ENCODE measurements at regions not wholly inside any gene's neighbourhood (a gene's known extent, or its start where the extent isn't known, plus 50 kb on each side); places are given as distances from the start of the nearest gene placed in this dataset.

GRCh38 chr14:84850595-84850994, 679.3 kb upstream of the FLRT2 start:
- Histone ChIP-seq H3K4me3 (ENCODE audit: low read depth in 2 of 2, low read length in 2 of 2) (no peak overlapping the region), H3K27ac (ENCODE audit: low read length) (no peak overlapping the region), H3K27me3 (ENCODE audit: control insufficient read depth, insufficient read depth, low read length) (no peaks in the 10 kb centered on the region), H3K9me3 (ENCODE audit: control insufficient read depth, insufficient read depth, low read depth, low read length) (no peaks in the 10 kb centered on the region), H3K36me3 (ENCODE audit: control insufficient read depth, insufficient read depth, low read length) (no peaks in the 10 kb centered on the region), H3K4me1 (ENCODE audit: control insufficient read depth, insufficient read depth, low read length) (no peaks in the 10 kb centered on the region)
- CTCF ChIA-PET, result no interaction called here
- TF ChIP-seq POLR2AphosphoS5 (IDR thresholded peaks at IDR 0.05; ENCODE audit: low read depth, low read length) (no peak), CTCF (IDR thresholded peaks at IDR 0.05) (no peak), SIN3A (IDR thresholded peaks at IDR 0.05; ENCODE audit: borderline replicate concordance, insufficient read depth, low read depth, low read length) (no peak), TCF7L2 (IDR thresholded peaks at IDR 0.05; ENCODE audit: low read depth, low read length) (no peak)
- TF ChIP-seq, protein P1, sequence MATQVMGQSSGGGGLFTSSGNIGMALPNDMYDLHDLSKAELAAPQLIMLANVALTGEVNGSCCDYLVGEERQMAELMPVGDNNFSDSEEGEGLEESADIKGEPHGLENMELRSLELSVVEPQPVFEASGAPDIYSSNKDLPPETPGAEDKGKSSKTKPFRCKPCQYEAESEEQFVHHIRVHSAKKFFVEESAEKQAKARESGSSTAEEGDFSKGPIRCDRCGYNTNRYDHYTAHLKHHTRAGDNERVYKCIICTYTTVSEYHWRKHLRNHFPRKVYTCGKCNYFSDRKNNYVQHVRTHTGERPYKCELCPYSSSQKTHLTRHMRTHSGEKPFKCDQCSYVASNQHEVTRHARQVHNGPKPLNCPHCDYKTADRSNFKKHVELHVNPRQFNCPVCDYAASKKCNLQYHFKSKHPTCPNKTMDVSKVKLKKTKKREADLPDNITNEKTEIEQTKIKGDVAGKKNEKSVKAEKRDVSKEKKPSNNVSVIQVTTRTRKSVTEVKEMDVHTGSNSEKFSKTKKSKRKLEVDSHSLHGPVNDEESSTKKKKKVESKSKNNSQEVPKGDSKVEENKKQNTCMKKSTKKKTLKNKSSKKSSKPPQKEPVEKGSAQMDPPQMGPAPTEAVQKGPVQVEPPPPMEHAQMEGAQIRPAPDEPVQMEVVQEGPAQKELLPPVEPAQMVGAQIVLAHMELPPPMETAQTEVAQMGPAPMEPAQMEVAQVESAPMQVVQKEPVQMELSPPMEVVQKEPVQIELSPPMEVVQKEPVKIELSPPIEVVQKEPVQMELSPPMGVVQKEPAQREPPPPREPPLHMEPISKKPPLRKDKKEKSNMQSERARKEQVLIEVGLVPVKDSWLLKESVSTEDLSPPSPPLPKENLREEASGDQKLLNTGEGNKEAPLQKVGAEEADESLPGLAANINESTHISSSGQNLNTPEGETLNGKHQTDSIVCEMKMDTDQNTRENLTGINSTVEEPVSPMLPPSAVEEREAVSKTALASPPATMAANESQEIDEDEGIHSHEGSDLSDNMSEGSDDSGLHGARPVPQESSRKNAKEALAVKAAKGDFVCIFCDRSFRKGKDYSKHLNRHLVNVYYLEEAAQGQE (IDR thresholded peaks at IDR 0.05; ENCODE audit: insufficient read depth in 1 of 2, low read depth in 2 of 2, low read length in 1 of 2), result no peak
- intact Hi-C loops (cut with micrococcal nuclease; ENCODE audit: unreplicated experiment) (no loop called here), in situ Hi-C loops (cut with HindIII; ENCODE audit: low pct_unique_long_range_greater_than_20kb, low sequenced_read_pairs) (no loop called here)
- no peak for ATAC-seq
- DNase-seq (ENCODE audit: low read depth, low spot score), result no peak
- POLR2A ChIA-PET, result interaction anchor here (0.7 kb wide), 1 partner anchor 488 kb away, joined by 3 read pairs; no protein-coding TSS in a partner anchor
- BruUV-seq (replicated peaks), result no TSS peak

- no peak for TF ChIP-seq POLR2AphosphoS5 (IDR thresholded peaks at IDR 0.05; ENCODE audit: low read depth, low read length)
- no peak for TF ChIP-seq TCF7L2 (IDR thresholded peaks at IDR 0.05; ENCODE audit: low read depth, low read length)
- no peak for TF ChIP-seq CTCF (IDR thresholded peaks at IDR 0.05)
- no peak for TF ChIP-seq SIN3A (IDR thresholded peaks at IDR 0.05; ENCODE audit: borderline replicate concordance, insufficient read depth, low read depth, low read length)
- TF ChIP-seq, protein P1 (IDR thresholded peaks at IDR 0.05; ENCODE audit: insufficient read depth in 1 of 2, low read depth in 2 of 2, low read length in 1 of 2), result no peak
- Histone ChIP-seq H3K4me3 (ENCODE audit: low read depth in 2 of 2, low read length in 2 of 2) (no peak overlapping the region), H3K36me3 (ENCODE audit: control insufficient read depth, insufficient read depth, low read length) (no peaks in the 10 kb centered on the region), H3K9me3 (ENCODE audit: control insufficient read depth, insufficient read depth, low read depth, low read length) (no peaks in the 10 kb centered on the region), H3K27ac (ENCODE audit: low read length) (no peak overlapping the region), H3K27me3 (ENCODE audit: control insufficient read depth, insufficient read depth, low read length) (no peaks in the 10 kb centered on the region), H3K4me1 (ENCODE audit: control insufficient read depth, insufficient read depth, low read length) (no peaks in the 10 kb centered on the region)
- CTCF ChIA-PET, result no interaction called here
- in situ Hi-C loops (cut with HindIII; ENCODE audit: low pct_unique_long_range_greater_than_20kb, low sequenced_read_pairs), result no loop called here
- POLR2A ChIA-PET, result no interaction called here
- ATAC-seq, result no peak
- DNase-seq (ENCODE audit: low read depth, low spot score), result no peak
- no TSS peak for BruUV-seq (replicated peaks)
- intact Hi-C loops (cut with micrococcal nuclease; ENCODE audit: unreplicated experiment), result no loop called here
Measured at GRCh38 chr14:84856751-84857534, 673.0 kb upstream of the FLRT2 start.
